ENCODE measurements at regions not wholly inside any gene's neighbourhood (a gene's known extent, or its start where the extent isn't known, plus 50 kb on each side); places are given as distances from the start of the nearest gene placed in this dataset. TPM values are rescaled to one million over a fixed set of nuclear protein-coding genes. Genes with fewer than 3 reads are reported as not detected.

- no peak for DNase-seq (ENCODE audit: low read depth in 2 of 3, low spot score in 2 of 3)
Measured at GRCh38 chr3:79848876-79849275, 81.1 kb upstream of the ROBO1 start.

- DNase-seq (ENCODE audit: low read depth in 2 of 3, low spot score in 2 of 3) = no peak
Measured at GRCh38 chr3:79847928-79848327, 80.1 kb upstream of the ROBO1 start.

DNA sequence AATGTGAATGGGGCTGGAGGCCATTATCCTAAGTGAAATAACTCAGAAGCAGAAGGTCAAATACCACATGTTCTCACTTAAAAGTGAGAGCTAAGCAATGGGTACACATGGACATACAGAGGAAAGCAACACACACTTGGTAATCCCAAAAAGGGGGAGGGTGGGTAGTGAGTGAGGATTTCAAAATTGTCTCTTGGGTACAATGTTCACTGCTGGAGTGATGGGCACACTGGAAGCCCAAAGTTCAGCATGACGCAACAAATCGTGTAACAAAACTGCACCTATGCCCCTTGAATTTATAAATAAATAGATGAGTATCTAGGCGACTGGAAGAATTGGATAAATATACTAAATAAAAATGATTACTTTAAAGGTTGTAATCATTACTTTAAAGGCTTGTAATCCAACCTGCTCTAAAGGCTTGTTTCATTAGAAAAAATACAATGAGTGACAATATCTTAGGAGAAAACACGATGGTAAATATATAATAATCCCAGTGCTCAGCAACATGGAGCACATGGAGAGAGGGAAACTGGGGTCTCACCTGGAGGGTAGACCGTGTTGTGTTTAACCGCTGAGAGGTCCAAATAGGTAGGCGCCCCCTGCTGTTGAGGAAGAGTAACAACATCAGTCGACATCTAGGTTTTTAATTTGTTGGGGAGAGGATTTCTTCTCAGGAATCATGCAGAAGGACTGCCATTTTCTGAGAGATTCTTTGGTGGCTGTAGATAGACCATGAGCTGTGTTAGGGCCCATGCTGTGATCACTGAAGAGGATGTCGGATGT lies 78.5 kb upstream of the ROBO1 start:
- no peak for DNase-seq (ENCODE audit: low read depth in 2 of 3, low spot score in 2 of 3)

GRCh38 chr3:79845546-79845945 lies 77.7 kb upstream of the ROBO1 start:
- DNase-seq (ENCODE audit: low read depth in 2 of 3, low spot score in 2 of 3) = no peak

- no peak for DNase-seq (ENCODE audit: low read depth in 2 of 3, low spot score in 2 of 3)
Measured at GRCh38 chr3:79844176-79844575, 76.4 kb upstream of the ROBO1 start.

DNA sequence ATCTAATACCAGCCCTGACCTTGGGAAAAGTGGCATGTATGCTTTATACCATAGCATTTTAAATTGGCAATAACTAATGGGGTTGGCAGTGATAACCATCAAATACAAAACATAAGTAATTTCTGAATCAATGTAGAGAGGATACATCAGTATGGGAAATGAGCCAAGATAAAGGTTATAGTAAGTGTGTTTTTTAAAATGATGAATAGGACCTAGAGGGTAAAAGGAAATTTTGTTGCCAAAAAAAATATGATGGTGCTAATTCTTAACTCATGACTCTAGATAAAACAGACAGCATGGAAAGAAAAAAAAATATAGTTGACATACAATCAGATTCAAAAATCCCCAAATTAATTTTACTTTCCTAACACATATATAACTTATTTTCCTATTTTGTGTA lies 75.4 kb upstream of the ROBO1 start:
- no peak for DNase-seq (ENCODE audit: low read depth in 2 of 3, low spot score in 2 of 3)

GRCh38 chr3:79835701-79836100 lies 67.9 kb upstream of the ROBO1 start:
- no peak for DNase-seq (ENCODE audit: low read depth in 2 of 3, low spot score in 2 of 3)

GRCh38 chr3:79824166-79824565 lies 56.4 kb upstream of the ROBO1 start:
- no peak for DNase-seq (ENCODE audit: low read depth in 2 of 3, low spot score in 2 of 3)

DNA sequence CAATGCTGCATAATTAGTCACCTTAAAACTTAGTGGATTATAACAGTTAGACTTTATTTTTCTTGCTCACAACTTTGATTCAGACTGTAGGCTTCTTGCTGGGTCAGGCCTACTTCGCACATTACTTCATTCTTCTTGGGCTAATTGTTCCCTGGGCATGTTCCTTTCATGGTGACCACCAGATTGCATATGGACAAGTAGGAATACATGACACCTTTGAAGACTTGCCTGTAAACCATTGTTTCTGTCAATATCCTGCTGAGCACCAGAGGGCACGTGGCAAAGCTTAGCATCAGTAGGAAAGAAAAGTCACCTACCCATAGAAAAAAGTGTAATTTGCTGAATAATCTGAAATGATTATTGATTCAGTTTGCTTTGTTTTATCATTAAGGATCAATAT lies 54.3 kb upstream of the ROBO1 start:
- DNase-seq (ENCODE audit: low read depth in 2 of 3, low spot score in 2 of 3) = no peak

GRCh38 chr3:79820089-79820488 lies 52.3 kb upstream of the ROBO1 start:
- no peak for DNase-seq (ENCODE audit: low read depth in 2 of 3, low spot score in 2 of 3)

GRCh38 chr3:79818015-79818414 lies 50.2 kb upstream of the ROBO1 start:
- no peak for DNase-seq (ENCODE audit: low read depth in 2 of 3, low spot score in 2 of 3)

Small RNAs in the stretch of these regions (small RNA-seq; reads per million reads assigned to genes)
- not detected for gene AC108740.1

All from hematopoietic multipotent progenitor cell (in vitro differentiated cells).